ENCODE measurements at regions not wholly inside any gene's neighbourhood (a gene's known extent, or its start where the extent isn't known, plus 50 kb on each side); places are given as distances from the start of the nearest gene placed in this dataset.

DNA sequence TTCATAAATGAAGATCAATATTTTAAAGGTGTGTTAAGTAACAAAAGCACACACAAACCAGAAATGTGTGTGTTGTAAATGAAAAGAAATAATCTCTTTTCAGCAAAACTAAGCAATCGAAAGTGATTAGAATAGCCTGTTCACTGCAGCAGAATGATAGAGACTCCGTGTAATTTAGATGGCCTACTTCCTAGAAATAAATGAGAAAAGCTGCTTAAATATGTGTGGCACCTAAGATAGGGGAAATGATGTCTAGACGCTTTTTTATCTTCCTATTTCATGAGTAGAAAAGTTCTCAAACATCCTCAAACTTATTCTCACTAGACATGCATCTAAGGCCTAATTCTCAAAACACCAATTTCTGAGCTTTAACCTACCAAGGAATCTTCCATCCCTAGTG lies 124.7 kb upstream of the BRINP3 start:
- no peaks in the 10 kb centered on the region for H3K4me1 ChIP-seq (ENCODE audit: control insufficient read depth, insufficient read depth, low read length)
- whole genome bisulfite sequencing (ENCODE audit: insufficient coverage, insufficient replicate concordance, low lambda C conversion rate, missing lambda C conversion rate), result 0% methylated on average over 3 of the region's 3 CpGs

DNA sequence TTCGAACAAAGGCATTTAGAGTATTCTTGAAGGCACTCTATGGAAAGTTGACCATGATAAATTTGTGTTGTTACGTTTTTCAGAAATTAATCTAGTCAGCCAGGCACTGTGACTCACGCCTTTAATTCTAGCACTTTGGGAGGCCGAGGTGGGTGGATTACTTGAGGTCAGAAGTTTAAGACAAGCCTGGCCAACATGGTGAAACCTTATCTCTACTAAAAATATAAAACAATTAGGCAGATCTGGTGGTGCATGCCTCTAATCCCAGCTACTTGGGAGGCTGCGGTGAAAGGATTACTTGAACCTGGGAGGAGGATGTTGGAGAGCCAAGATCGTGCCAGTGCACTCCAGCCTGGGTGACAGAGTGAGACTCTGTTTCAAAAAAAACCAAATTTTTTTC lies 130.6 kb upstream of the BRINP3 start:
- ChIA-PET SMC1A (ENCODE audit: uncharacterized antibody, unreplicated experiment) (no interaction called here), RAD21 (ENCODE audit: unreplicated experiment) (no interaction called here), POLR2A (no interaction called here), CTCF (no interaction called here)
- no peaks in the 10 kb centered on the region for H3K79me2 ChIP-seq (ENCODE audit: control insufficient read depth, insufficient read depth, low read length)
- WGBS (ENCODE audit: insufficient coverage, insufficient replicate concordance, low lambda C conversion rate, missing lambda C conversion rate), result 27% methylated on average over 6 of the region's 6 CpGs
- H3K4me2 ChIP-seq (ENCODE audit: control insufficient read depth, insufficient read depth), result no peak overlapping the region
- no peaks in the 10 kb centered on the region for H3K9me3 ChIP-seq (replicated peaks; ENCODE audit: control insufficient read depth, insufficient read depth, low read length)
- H3K4me3 ChIP-seq, result no peak overlapping the region
- in situ Hi-C loops (cut with MboI) (no loop called here), intact Hi-C loops (cut with micrococcal nuclease; ENCODE audit: unreplicated experiment) (no loop called here)
- no peak overlapping the region for H2AFZ ChIP-seq (ENCODE audit: control insufficient read depth, low read depth, low read length)
- BruUV-seq (replicated peaks), result no TSS peak
- no peaks in the 10 kb centered on the region for H3K27me3 ChIP-seq (replicated peaks in 1 of 2; ENCODE audit: control insufficient read depth in 2 of 2, insufficient read depth in 2 of 2, low read length in 1 of 2)
- H3K36me3 ChIP-seq (ENCODE audit: control insufficient read depth in 2 of 2, insufficient read depth in 2 of 2, low read length in 1 of 2), result no peaks in the 10 kb centered on the region
- TF ChIP-seq SKIL (IDR thresholded peaks at IDR 0.05; ENCODE audit: low read depth, poor library complexity, severe bottlenecking) (no peak), KAT2A (conservative IDR thresholded peaks at IDR 0.05; ENCODE audit: control insufficient read depth, low read depth, low read length) (no peak), E4F1 (IDR thresholded peaks at IDR 0.05; ENCODE audit: borderline replicate concordance, partially characterized antibody) (no peak), ZNF24 (IDR thresholded peaks at IDR 0.05) (no peak), CBFB (IDR thresholded peaks at IDR 0.05; ENCODE audit: low read depth) (no peak), ZNF384 (IDR thresholded peaks at IDR 0.05; ENCODE audit: borderline replicate concordance, low read depth, low read length) (no peak), HDAC2 (IDR thresholded peaks at IDR 0.05) (no peak), USF2 (IDR thresholded peaks at IDR 0.05; ENCODE audit: borderline replicate concordance, low read depth, low read length) (no peak), HDAC6 (IDR thresholded peaks at IDR 0.05; ENCODE audit: unreplicated experiment) (no peak), GABPA (IDR thresholded peaks at IDR 0.05; ENCODE audit: low read depth) (no peak)
- H3K27ac ChIP-seq (ENCODE audit: control insufficient read depth, insufficient read depth), result no peak overlapping the region
- FAIRE-seq, result no peak
- H4K20me1 ChIP-seq (ENCODE audit: control insufficient read depth, insufficient read depth), result no peaks in the 10 kb centered on the region
- no peak for DNase-seq (ENCODE audit: low read depth, low spot score)
- H3K9ac ChIP-seq (ENCODE audit: control insufficient read depth, insufficient read depth, low read length), result no peak overlapping the region
- ATAC-seq, result no peak
- H3K4me1 ChIP-seq (ENCODE audit: control insufficient read depth, insufficient read depth, low read length), result no peaks in the 10 kb centered on the region

More for the DNA sequence above, 124.7 kb upstream of the BRINP3 start:
- DNase-seq (ENCODE audit: low read depth, low spot score) (no peak), ATAC-seq (no peak), FAIRE-seq (no peak)
- ChIA-PET POLR2A (no interaction called here), RAD21 (ENCODE audit: unreplicated experiment) (no interaction called here), CTCF (no interaction called here), SMC1A (ENCODE audit: uncharacterized antibody, unreplicated experiment) (no interaction called here)
- Histone ChIP-seq H3K36me3 (ENCODE audit: control insufficient read depth in 2 of 2, insufficient read depth in 2 of 2, low read length in 1 of 2) (no peaks in the 10 kb centered on the region), H4K20me1 (ENCODE audit: control insufficient read depth, insufficient read depth) (no peaks in the 10 kb centered on the region), H3K4me3 (no peak overlapping the region), H2AFZ (ENCODE audit: control insufficient read depth, low read depth, low read length) (no peak overlapping the region), H3K27me3 (replicated peaks in 1 of 2; ENCODE audit: control insufficient read depth in 2 of 2, insufficient read depth in 2 of 2, low read length in 1 of 2) (no peaks in the 10 kb centered on the region), H3K9ac (ENCODE audit: control insufficient read depth, insufficient read depth, low read length) (no peak overlapping the region), H3K27ac (ENCODE audit: control insufficient read depth, insufficient read depth) (no peak overlapping the region), H3K9me3 (replicated peaks; ENCODE audit: control insufficient read depth, insufficient read depth, low read length) (no peaks in the 10 kb centered on the region), H3K4me2 (ENCODE audit: control insufficient read depth, insufficient read depth) (no peak overlapping the region), H3K79me2 (ENCODE audit: control insufficient read depth, insufficient read depth, low read length) (no peaks in the 10 kb centered on the region)
- intact Hi-C loops (cut with micrococcal nuclease; ENCODE audit: unreplicated experiment), result no loop called here
- in situ Hi-C loops (cut with MboI), result no loop called here
- TF ChIP-seq RUNX3 (IDR thresholded peaks at IDR 0.05; ENCODE audit: low read length) (no peak), ATF7 (IDR thresholded peaks at IDR 0.05; ENCODE audit: low read depth) (no peak), RBBP5 (conservative IDR thresholded peaks at IDR 0.05) (no peak), FOXK2 (IDR thresholded peaks at IDR 0.05) (no peak)
- no TSS peak for BruUV-seq (replicated peaks)

All from GM12878 (cell line).